GM10248 (cell line): ENCODE measurements at regions not wholly inside any gene's neighbourhood (a gene's known extent, or its start where the extent isn't known, plus 50 kb on each side); places are given as distances from the start of the nearest gene placed in this dataset.

Experiments used
- CTCF ChIA-PET: fragments of 300-600 bp; sonication (Branson Sonifier 250); formaldehyde crosslinking; extraction: SDS; loops from one replicate; lab custom pipeline; 2021; ENCODE audit warnings: antibody characterized with exemption; lab: Yijun Ruan, JAX
- POLR2A ChIA-PET: fragments of 350-650 bp; sonication (Branson Sonifier 250); formaldehyde crosslinking; extraction: SDS; loops from one replicate; lab custom pipeline; 2020; ENCODE audit warnings: antibody characterized with exemption; lab: Yijun Ruan, JAX
- DNase-seq: peaks from one replicate; pipeline ENCODE4 v3.0.0; 2012; ENCODE audit errors: extremely low spot score
- CTCF ChIP-seq: IDR thresholded peaks from 2 replicates; pipeline ENCODE4 v1.5.1; 2012; ENCODE audit warnings: mild to moderate bottlenecking, low read depth; ENCODE audit errors: extremely low read depth, missing control alignments, control extremely low read depth

DNA sequence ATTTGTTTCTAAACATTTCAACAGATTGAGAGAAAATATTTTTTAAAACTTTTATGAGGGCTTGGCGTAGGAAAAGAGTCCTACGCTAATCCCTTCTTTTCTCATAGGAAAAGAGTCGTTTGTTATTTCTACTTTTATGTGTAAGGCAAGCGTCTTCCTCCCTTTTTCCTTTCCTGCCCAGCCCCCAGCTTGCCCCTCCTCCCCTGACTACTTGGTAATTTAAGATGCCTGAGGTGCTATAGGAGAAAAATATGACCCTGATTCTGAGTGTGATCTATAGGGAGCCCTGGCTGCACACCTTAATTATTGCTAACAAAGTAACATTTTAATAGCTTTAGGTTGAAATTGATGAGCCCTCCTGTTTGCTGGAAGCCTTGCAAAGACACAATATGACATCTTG, 373.6 kb downstream of the PBX1 start:
- CTCF ChIA-PET: interaction anchor here (1.0 kb wide), 1 partner anchor 49 kb away, joined by 3 read pairs; no protein-coding TSS in a partner anchor
- TF ChIP-seq CTCF: no peak
- POLR2A ChIA-PET: no interaction called here

GRCh38 chr1:164930833-164931232, 371.8 kb downstream of the PBX1 start:
- CTCF ChIA-PET: interaction anchor here (1.1 kb wide), 1 partner anchor 18 kb away, joined by 3 read pairs; no protein-coding TSS in a partner anchor
- POLR2A ChIA-PET: no interaction called here
- DNase-seq: no peak
- TF ChIP-seq CTCF: no peak

More for the DNA sequence above, 373.6 kb downstream of the PBX1 start:
- no peak for DNase-seq

DNA sequence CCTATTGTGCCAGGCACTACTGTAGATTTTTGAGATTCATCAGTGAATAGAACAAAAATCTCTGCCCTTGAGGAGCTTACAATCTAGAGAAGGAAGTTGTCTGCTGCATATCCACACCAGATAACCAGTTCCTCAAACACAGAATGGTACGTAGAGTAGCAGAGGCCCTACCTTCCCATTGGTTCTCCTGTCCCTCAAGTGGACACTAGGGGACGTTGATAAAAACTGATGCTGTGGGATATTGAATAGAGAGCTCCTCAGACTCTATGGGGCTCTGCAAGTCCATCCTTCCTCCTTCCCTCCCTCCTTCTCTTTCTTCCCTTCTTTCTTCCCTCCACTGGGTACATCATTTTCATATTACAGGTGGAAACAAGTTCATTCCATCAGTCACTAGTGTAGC, 371.3 kb downstream of the PBX1 start:
- no peak for TF ChIP-seq CTCF
- ChIA-PET CTCF (interaction anchor here (1.1 kb wide), 1 partner anchor 17 kb away, joined by 3 read pairs; no protein-coding TSS in a partner anchor), POLR2A (no interaction called here)
- no peak for DNase-seq

- no peak for DNase-seq
- ChIA-PET CTCF (no interaction called here), POLR2A (no interaction called here)
- no peak for TF ChIP-seq CTCF
These were observed 369.3 kb downstream of the PBX1 start for GRCh38 chr1:164928232-164928812.

- no peak for TF ChIP-seq CTCF
- DNase-seq: no peak
- POLR2A ChIA-PET: no interaction called here
- CTCF ChIA-PET: no interaction called here
These were observed 367.1 kb downstream of the PBX1 start for GRCh38 chr1:164926107-164926506.

GRCh38 chr1:164922585-164922984, 363.6 kb downstream of the PBX1 start:
- CTCF ChIA-PET: interaction anchor here (1.5 kb wide), 1 partner anchor 14 kb away, joined by 4 read pairs; no protein-coding TSS in a partner anchor
- POLR2A ChIA-PET: no interaction called here
- no peak for DNase-seq
- no peak for TF ChIP-seq CTCF
